Keratinocyte (primary cell): ENCODE measurements at regions not wholly inside any gene's neighbourhood (a gene's known extent, or its start where the extent isn't known, plus 50 kb on each side); places are given as distances from the start of the nearest gene placed in this dataset.

Experiments used
- CTCF ChIP-seq, 3 experiments: IDR thresholded peaks in 1 of 3; conservative IDR thresholded peaks in 1 of 3; optimal IDR thresholded peaks in 1 of 3; 2 replicates in 2 of 3; 3 replicates in 1 of 3; pipeline versions ENCODE3 to v1.5.1; 2011; ENCODE audit warnings: low read length in 3 of 3, mild to moderate bottlenecking in 3 of 3, moderate library complexity in 2 of 3, control low read depth in 1 of 3, inconsistent platforms in 1 of 3; ENCODE audit not compliant: insufficient read depth in 2 of 3; ENCODE audit errors: extremely low read depth in 1 of 3
- EZH2 ChIP-seq: IDR thresholded peaks from one replicate; pipeline ENCODE4 v1.6.1; 2012; ENCODE audit warnings: inconsistent platforms, mild to moderate bottlenecking, low read length, moderate library complexity

DNA sequence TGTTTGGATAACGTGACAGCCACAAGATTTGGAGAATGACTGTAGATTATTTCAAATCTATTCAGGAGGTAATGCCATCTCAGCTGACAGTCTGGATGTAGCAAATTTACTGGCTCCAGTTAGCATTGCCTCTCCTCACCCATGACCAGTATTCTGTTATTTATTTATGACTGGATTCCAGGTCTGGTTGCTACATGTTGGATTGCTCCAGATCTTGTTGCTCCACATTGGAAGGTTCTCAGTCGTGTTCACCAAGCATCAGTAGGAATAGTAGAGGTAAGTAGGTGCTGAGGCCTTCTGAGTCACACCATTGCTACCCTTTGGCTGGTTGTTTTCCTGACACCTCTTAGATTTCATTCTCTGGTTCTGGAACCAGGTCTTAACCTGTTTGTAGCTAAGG lies 69.5 kb upstream of the ELOVL5 start:
- TF ChIP-seq CTCF (optimal IDR thresholded peaks at IDR 0.05 in 1 of 3, IDR thresholded peaks at IDR 0.05 in 1 of 3, conservative IDR thresholded peaks at IDR 0.05 in 1 of 3; ENCODE audit: extremely low read depth in 1 of 3, insufficient read depth in 2 of 3, low read length in 3 of 3) (no peak), EZH2 (no peak)
